WERI-Rb-1 (cell line): ENCODE measurements at regions not wholly inside any gene's neighbourhood (a gene's known extent, or its start where the extent isn't known, plus 50 kb on each side); places are given as distances from the start of the nearest gene placed in this dataset.

Experiments used
- DNase-seq: peaks from one replicate; pipeline ENCODE4 v3.0.0-alpha.2; 2020
- H3K27ac ChIP-seq: fragments of 250-450 bp; sonication (Bioruptor Pico); 2 replicates; pipeline ENCODE4 v1.5.1; 2020; ENCODE audit warnings: mild to moderate bottlenecking, moderate library complexity
- H3K27me3 ChIP-seq: fragments of 250-450 bp; sonication (Bioruptor Pico); 2 replicates; pipeline ENCODE4 v1.5.1; 2021; ENCODE audit warnings: mild to moderate bottlenecking, low read depth, moderate library complexity; ENCODE audit not compliant: insufficient read depth, severe bottlenecking
- H3K36me3 ChIP-seq: fragments of 250-450 bp; sonication (Bioruptor Pico); 2 replicates; pipeline ENCODE4 v1.5.1; 2020; ENCODE audit warnings: mild to moderate bottlenecking, moderate library complexity
- H3K4me3 ChIP-seq: 2 replicates; pipeline ENCODE4 v1.5.1; 2011; ENCODE audit warnings: low read depth, mild to moderate bottlenecking, control low read depth, low read length
- H3K9me3 ChIP-seq: fragments of 250-450 bp; sonication (Bioruptor Pico); 2 replicates; pipeline ENCODE4 v1.5.1; 2021; ENCODE audit warnings: mild to moderate bottlenecking, moderate library complexity; ENCODE audit not compliant: severe bottlenecking
- CTCF ChIP-seq: IDR thresholded peaks from 2 replicates; pipeline ENCODE4 v1.5.1; 2011; ENCODE audit warnings: low read depth, mild to moderate bottlenecking, control low read depth, inconsistent platforms, low read length

- H3K4me3 ChIP-seq = no peak overlapping the region
- no peaks in the 10 kb centered on the region for H3K36me3 ChIP-seq
- no peaks in the 10 kb centered on the region for H3K9me3 ChIP-seq
- TF ChIP-seq CTCF = no peak
- no peak overlapping the region for H3K27ac ChIP-seq
- H3K27me3 ChIP-seq = no peaks in the 10 kb centered on the region
- DNase-seq = no peak
Measured at GRCh38 chr3:70740872-70741271, 428.4 kb upstream of the MDFIC2 start.

- TF ChIP-seq CTCF = no peak
- no peak overlapping the region for H3K27ac ChIP-seq
- DNase-seq = no peak
- no peaks in the 10 kb centered on the region for H3K27me3 ChIP-seq
- no peaks in the 10 kb centered on the region for H3K36me3 ChIP-seq
- no peaks in the 10 kb centered on the region for H3K9me3 ChIP-seq
- H3K4me3 ChIP-seq = no peak overlapping the region
Measured at GRCh38 chr3:70740071-70740470, 427.6 kb upstream of the MDFIC2 start.

GRCh38 chr3:70738291-70738681 lies 425.8 kb upstream of the MDFIC2 start:
- TF ChIP-seq CTCF = no peak
- Histone ChIP-seq H3K27ac (no peak overlapping the region), H3K36me3 (no peaks in the 10 kb centered on the region), H3K9me3 (no peaks in the 10 kb centered on the region), H3K27me3 (no peaks in the 10 kb centered on the region), H3K4me3 (no peak overlapping the region)
- no peak for DNase-seq

GRCh38 chr3:70737666-70738290 lies 425.3 kb upstream of the MDFIC2 start:
- Histone ChIP-seq H3K36me3 (no peaks in the 10 kb centered on the region), H3K27me3 (no peaks in the 10 kb centered on the region), H3K27ac (no peak overlapping the region), H3K9me3 (no peaks in the 10 kb centered on the region), H3K4me3 (no peak overlapping the region)
- no peak for DNase-seq
- TF ChIP-seq CTCF = no peak

GRCh38 chr3:70736009-70736408 lies 423.6 kb upstream of the MDFIC2 start:
- Histone ChIP-seq H3K27me3 (no peaks in the 10 kb centered on the region), H3K4me3 (no peak overlapping the region), H3K27ac (no peak overlapping the region), H3K36me3 (no peaks in the 10 kb centered on the region), H3K9me3 (no peaks in the 10 kb centered on the region)
- TF ChIP-seq CTCF = no peak
- no peak for DNase-seq

GRCh38 chr3:70734756-70735155 lies 422.3 kb upstream of the MDFIC2 start:
- no peak overlapping the region for H3K4me3 ChIP-seq
- no peaks in the 10 kb centered on the region for H3K9me3 ChIP-seq
- TF ChIP-seq CTCF = no peak
- no peak for DNase-seq
- H3K27ac ChIP-seq = no peak overlapping the region
- no peaks in the 10 kb centered on the region for H3K27me3 ChIP-seq
- H3K36me3 ChIP-seq = no peaks in the 10 kb centered on the region
